Gastroesophageal sphincter (tissue), 4 donors: ENCODE measurements at regions not wholly inside any gene's neighbourhood (a gene's known extent, or its start where the extent isn't known, plus 50 kb on each side); places are given as distances from the start of the nearest gene placed in this dataset.
"Not testable (repeated sequence)": the region's sequence is repeated elsewhere in the genome, so short reads cannot be mapped to it uniquely, and the experiment has no call there.

Experiments used
- ATAC-seq: fragments of 150-250 bp; one replicate; pipeline ENCODE4 v1.9.1; 2016; ENCODE audit warnings: mild to moderate bottlenecking, moderate library complexity
- H3K27ac ChIP-seq, 4 donors: fragments of 200-600 bp; sonication (generic) in 3 of 4; 1 replicate in 3 of 4; 2 replicates in 1 of 4; pipeline ENCODE4 v1.5.1; 2016 to 2019
- H3K27me3 ChIP-seq: fragments of 200-600 bp; sonication (generic); one replicate; pipeline ENCODE4 v1.5.1; 2019
- H3K36me3 ChIP-seq, 2 donors: fragments of 200-600 bp; sonication (generic); one replicate each; pipeline ENCODE4 v1.5.1; 2019; ENCODE audit warnings: control low read depth in 1 of 2
- H3K4me1 ChIP-seq, 3 donors: fragments of 200-600 bp; sonication (generic); 1 replicate in 2 of 3; 2 replicates in 1 of 3; pipeline ENCODE4 v1.5.1; 2016 to 2019; ENCODE audit warnings: control low read depth in 2 of 3
- H3K4me3 ChIP-seq, 2 donors: fragments of 200-600 bp; sonication (generic); one replicate each; pipeline ENCODE4 v1.5.1; 2019; ENCODE audit warnings: mild to moderate bottlenecking in 1 of 2, moderate library complexity in 1 of 2
- H3K9me3 ChIP-seq, 3 donors: fragments of 200-600 bp; sonication (generic); one replicate each; pipeline ENCODE4 v1.5.1; 2017 to 2019; ENCODE audit warnings: control low read depth in 2 of 3
- CTCF ChIP-seq, 4 experiments: fragments of 200-600 bp in 2 of 4; fragments of 450-650 bp in 2 of 4; sonication (generic) in 1 of 4; IDR thresholded peaks; one replicate each; pipeline ENCODE4 v1.5.1; 2017 to 2019; ENCODE audit warnings: antibody characterized with exemption in 4 of 4, mild to moderate bottlenecking in 2 of 4, moderate library complexity in 2 of 4
- EP300 ChIP-seq: sonication (generic); formaldehyde crosslinking; IDR thresholded peaks from one replicate; pipeline ENCODE4 v1.6.1; 2017; ENCODE audit warnings: antibody characterized with exemption, mild to moderate bottlenecking
- POLR2A ChIP-seq, 2 donors: fragments of 450-650 bp; IDR thresholded peaks; one replicate each; pipeline ENCODE4 v1.6.1; 2017; ENCODE audit warnings: antibody characterized with exemption in 2 of 2, mild to moderate bottlenecking in 2 of 2, moderate library complexity in 1 of 2
- POLR2AphosphoS5 ChIP-seq: sonication (generic); formaldehyde crosslinking; IDR thresholded peaks from one replicate; pipeline ENCODE4 v1.6.1; 2017; ENCODE audit warnings: antibody characterized with exemption
- WGBS, 2 donors: methylation state at CpG; one replicate each; pipeline ENCODE4 v1.1.5; 2018; ENCODE audit warnings: low coverage in 1 of 2; 5-methylcytosine and 5-hydroxymethylcytosine counted together

- TF ChIP-seq POLR2A (IDR thresholded peaks at IDR 0.05) (no peak), POLR2AphosphoS5 (no peak), EP300 (no peak), CTCF (IDR thresholded peaks at IDR 0.05) (no peak)
- Histone ChIP-seq H3K4me1 (no peaks in the 10 kb centered on the region), H3K9me3 (no peaks in the 10 kb centered on the region), H3K27me3 (no peaks in the 10 kb centered on the region), H3K36me3 (no peaks in the 10 kb centered on the region), H3K4me3 (no peak overlapping the region), H3K27ac (no peak overlapping the region)
- 80 to 87% methylated on average over 1 to 11 of the region's 24 CpGs for WGBS, 2 donors
- ATAC-seq: no peak
These were observed 544.1 kb upstream of the CDH7 start for GRCh38 chr18:65206551-65207260.

GRCh38 chr18:65202091-65202490, 548.7 kb upstream of the CDH7 start:
- Histone ChIP-seq H3K36me3 (no peaks in the 10 kb centered on the region), H3K27ac (no peak overlapping the region), H3K9me3 (no peaks in the 10 kb centered on the region), H3K4me1 (no peaks in the 10 kb centered on the region), H3K27me3 (no peaks in the 10 kb centered on the region), H3K4me3 (no peak overlapping the region)
- WGBS, 2 donors: 83% methylated on average over 2 to 4 of the region's 4 CpGs
- ATAC-seq: no peak
- no peak for TF ChIP-seq CTCF (IDR thresholded peaks at IDR 0.05)

GRCh38 chr18:65175681-65176080, 575.1 kb upstream of the CDH7 start:
- Histone ChIP-seq H3K4me1 (no peaks in the 10 kb centered on the region), H3K4me3 (no peak overlapping the region), H3K27ac (no peak overlapping the region), H3K27me3 (no peaks in the 10 kb centered on the region), H3K36me3 (no peaks in the 10 kb centered on the region), H3K9me3 (no peaks in the 10 kb centered on the region)
- 81 to 100% methylated on average over 1 to 2 of the region's 2 CpGs for WGBS, 2 donors
- ATAC-seq: no peak
- no peak for TF ChIP-seq POLR2AphosphoS5
- TF ChIP-seq POLR2A (IDR thresholded peaks at IDR 0.05): no peak
- no peak for TF ChIP-seq EP300
- no peak for TF ChIP-seq CTCF (IDR thresholded peaks at IDR 0.05)

- not testable (repeated sequence) for ATAC-seq, H3K27me3 ChIP-seq, H3K27ac ChIP-seq, H3K36me3 ChIP-seq, H3K4me3 ChIP-seq, H3K4me1 ChIP-seq
- 91 to 94% methylated on average over 8 to 13 of the region's 13 CpGs for WGBS, 2 donors
- peaks cover 0 to 12% (median 0%) of the 10 kb centered on the region in 3 donors for H3K9me3 ChIP-seq
These were observed 588.7 kb upstream of the CDH7 start for GRCh38 chr18:65162086-65162485.

GRCh38 chr18:65146482-65147021, 604.3 kb upstream of the CDH7 start:
- WGBS, 2 donors: 54 to 63% methylated on average over 2 of the region's 2 CpGs
- Histone ChIP-seq H3K9me3 (no peaks in the 10 kb centered on the region), H3K27ac (no peak overlapping the region), H3K36me3 (no peaks in the 10 kb centered on the region), H3K4me3 (no peak overlapping the region), H3K4me1 (no peaks in the 10 kb centered on the region), H3K27me3 (no peaks in the 10 kb centered on the region)
- TF ChIP-seq EP300: no peak
- no peak for ATAC-seq

- H3K4me1 ChIP-seq: no peaks in the 10 kb centered on the region
- no peaks in the 10 kb centered on the region for H3K27me3 ChIP-seq
- H3K9me3 ChIP-seq: no peaks in the 10 kb centered on the region
- H3K36me3 ChIP-seq: no peaks in the 10 kb centered on the region
- TF ChIP-seq EP300: no peak
- H3K4me3 ChIP-seq: no peak overlapping the region
- no peak for ATAC-seq
- no peak overlapping the region for H3K27ac ChIP-seq
These were observed 605.5 kb upstream of the CDH7 start for GRCh38 chr18:65145312-65145711.
